ENCODE measurements at regions not wholly inside any gene's neighbourhood (a gene's known extent, or its start where the extent isn't known, plus 50 kb on each side); places are given as distances from the start of the nearest gene placed in this dataset.

GRCh38 chr13:50071379-50071778, 56.1 kb downstream of the KCNRG start:
- no peak for TF ChIP-seq CTCF (IDR thresholded peaks at IDR 0.05)
- ATAC-seq (ENCODE audit: low FRiP score): no peak
- no peak for DNase-seq (ENCODE audit: low spot score)

DNA sequence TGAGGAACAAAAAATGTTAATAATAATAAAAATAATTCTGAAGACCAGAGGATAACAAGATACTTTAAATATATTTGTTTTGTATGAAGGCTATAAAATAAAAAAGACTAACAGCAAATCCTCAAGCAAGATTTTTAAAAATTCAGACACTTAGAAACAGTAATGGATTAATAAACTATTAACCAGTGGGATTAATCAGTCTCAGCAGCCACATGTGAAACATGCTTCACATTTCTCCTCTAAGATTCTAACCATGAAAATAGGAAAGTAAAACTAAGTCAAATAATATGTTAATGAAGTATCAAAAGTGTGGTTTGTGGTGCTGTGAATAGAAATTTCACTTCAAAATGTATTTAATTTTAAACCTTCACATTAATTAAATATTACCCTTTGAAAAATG, 57.4 kb downstream of the KCNRG start:
- TF ChIP-seq CTCF (IDR thresholded peaks at IDR 0.05): no peak
- no peak for DNase-seq (ENCODE audit: low spot score)
- ATAC-seq (ENCODE audit: low FRiP score): no peak

DNA sequence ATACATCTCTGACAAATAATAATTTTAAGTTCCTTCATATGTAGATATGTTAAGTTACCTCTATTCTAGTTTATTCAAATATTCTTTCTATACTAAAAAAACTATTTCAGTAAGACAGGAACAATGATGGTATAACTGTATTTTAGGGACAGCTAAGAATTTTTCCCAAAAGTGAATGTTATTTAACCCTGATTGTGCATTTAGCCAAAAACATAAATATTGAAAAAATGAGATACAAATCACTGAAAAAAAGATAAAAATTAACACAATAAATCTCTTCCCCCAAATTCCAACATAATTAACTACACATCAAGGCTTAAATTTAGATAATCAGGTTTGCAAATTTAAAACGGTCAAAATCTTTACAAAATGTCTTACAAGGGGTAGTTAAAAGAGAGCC, 58.1 kb downstream of the KCNRG start:
- DNase-seq (ENCODE audit: low spot score) (no peak), ATAC-seq (ENCODE audit: low FRiP score) (no peak)

GRCh38 chr13:50074843-50075242, 59.6 kb downstream of the KCNRG start:
- TF ChIP-seq CTCF (IDR thresholded peaks at IDR 0.05): no peak
- DNase-seq (ENCODE audit: low spot score): no peak
- no peak for ATAC-seq (ENCODE audit: low FRiP score)

More for the DNA sequence above, 58.1 kb downstream of the KCNRG start:
- no peak for TF ChIP-seq CTCF (IDR thresholded peaks at IDR 0.05)

DNA sequence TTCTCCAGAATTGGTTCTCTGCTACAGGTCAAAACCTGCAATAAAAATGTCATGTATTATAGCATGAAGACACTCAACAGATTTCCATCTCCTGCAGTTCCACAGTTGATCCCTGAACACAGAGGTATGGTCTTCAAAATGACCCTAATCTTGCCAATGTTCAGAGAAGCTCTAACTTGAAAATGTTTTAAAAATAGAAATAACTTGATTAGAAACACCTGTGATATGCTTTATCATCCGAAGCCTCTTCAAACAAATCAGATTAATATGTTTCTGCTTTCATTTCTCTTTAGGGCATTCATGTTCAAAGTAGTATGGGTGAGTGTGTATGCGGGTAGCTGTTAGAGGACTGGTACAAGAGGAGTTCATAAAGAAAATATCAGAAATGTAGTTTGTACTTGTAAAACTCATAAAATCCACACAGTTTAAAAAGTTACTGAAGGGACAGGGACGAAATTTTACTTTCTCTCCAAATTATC, 60.4 kb downstream of the KCNRG start:
- no peak for DNase-seq (ENCODE audit: low spot score)
- TF ChIP-seq CTCF (IDR thresholded peaks at IDR 0.05): no peak
- ATAC-seq (ENCODE audit: low FRiP score): no peak

DNA sequence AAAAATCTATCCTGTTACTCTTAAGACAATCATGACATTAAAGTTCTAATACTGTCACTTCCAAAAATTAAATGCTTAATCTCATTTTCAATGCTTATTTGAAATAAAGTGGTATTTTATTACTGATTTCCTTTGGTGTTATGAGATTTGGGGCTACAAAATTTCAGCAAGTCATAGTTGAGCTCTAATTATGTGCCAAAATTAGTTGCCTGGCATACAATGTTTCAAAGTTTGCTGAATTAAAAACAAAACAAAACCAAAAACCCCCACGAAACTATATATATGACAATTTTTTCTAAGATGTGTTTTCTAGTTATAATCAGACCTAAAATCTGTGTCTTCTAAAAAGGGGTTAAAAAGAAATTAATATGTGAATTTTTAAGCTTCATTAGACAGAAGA, 62.2 kb downstream of the KCNRG start:
- no peak for DNase-seq (ENCODE audit: low spot score)
- TF ChIP-seq CTCF (IDR thresholded peaks at IDR 0.05): no peak
- no peak for ATAC-seq (ENCODE audit: low FRiP score)

- DNase-seq (ENCODE audit: low spot score) (no peak), ATAC-seq (ENCODE audit: low FRiP score) (no peak)
- no peak for TF ChIP-seq CTCF (IDR thresholded peaks at IDR 0.05)
Observed at GRCh38 chr13:50078231-50078894, 63.1 kb downstream of the KCNRG start.
